Progenitor cell of endocrine pancreas (in vitro differentiated cells): ENCODE measurements at regions not wholly inside any gene's neighbourhood (a gene's known extent, or its start where the extent isn't known, plus 50 kb on each side); places are given as distances from the start of the nearest gene placed in this dataset.

Experiments used
- DNase-seq: peaks from one replicate; pipeline ENCODE4 v3.0.0; 2021; ENCODE audit warnings: low spot score; ENCODE audit not compliant: unreplicated experiment
- H3K27ac Mint-ChIP-seq: 2 replicates; pipeline ENCODE4 v1.8.0; 2021; ENCODE audit warnings: mild to moderate bottlenecking, moderate library complexity, mixed read lengths
- H3K27me3 Mint-ChIP-seq: 2 replicates; pipeline ENCODE4 v1.8.0; 2021; ENCODE audit warnings: mixed read lengths
- H3K36me3 Mint-ChIP-seq: 2 replicates; pipeline ENCODE4 v1.8.0; 2022; ENCODE audit warnings: mixed read lengths; ENCODE audit not compliant: insufficient read depth
- H3K4me1 Mint-ChIP-seq: 2 replicates; pipeline ENCODE4 v1.8.0; 2021; ENCODE audit warnings: low read depth, mixed read lengths
- H3K4me3 Mint-ChIP-seq: 2 replicates; pipeline ENCODE4 v1.8.0; 2021; ENCODE audit warnings: low read depth, mild to moderate bottlenecking, moderate library complexity, mixed read lengths
- H3K9me3 Mint-ChIP-seq: 2 replicates; pipeline ENCODE4 v1.8.0; 2021; ENCODE audit warnings: low read depth, mixed read lengths
- TF ChIP-seq, protein P1 (sequence below): fragments of 200-600 bp; sonication (generic); IDR thresholded peaks from one replicate; pipeline ENCODE4 v1.5.0; 2021; ENCODE audit warnings: antibody characterized with exemption, mild to moderate bottlenecking; ENCODE audit not compliant: unreplicated experiment

DNA sequence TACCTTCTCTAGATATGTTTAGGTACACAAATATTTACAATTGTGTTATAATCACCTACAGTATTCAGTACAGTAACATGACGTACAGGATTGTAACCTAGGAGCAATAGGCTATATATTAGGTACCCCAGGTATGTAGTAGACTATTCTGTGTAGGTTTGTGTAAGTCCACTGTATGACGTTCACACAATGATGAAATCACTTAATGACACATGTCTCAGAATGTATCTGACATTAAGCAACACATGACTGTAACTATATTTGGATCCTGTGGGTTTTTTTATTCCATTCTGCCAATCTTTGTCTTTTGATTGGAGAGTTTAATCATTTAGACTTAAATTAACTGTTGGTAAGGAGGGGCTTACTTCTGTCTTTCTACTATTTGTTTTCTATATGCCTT, 52.1 kb downstream of the STYXL2 start:
- no peaks in the 10 kb centered on the region for H3K4me1 Mint-ChIP-seq
- H3K27ac Mint-ChIP-seq = no peak overlapping the region
- H3K27me3 Mint-ChIP-seq = no peaks in the 10 kb centered on the region
- TF ChIP-seq, protein P1, sequence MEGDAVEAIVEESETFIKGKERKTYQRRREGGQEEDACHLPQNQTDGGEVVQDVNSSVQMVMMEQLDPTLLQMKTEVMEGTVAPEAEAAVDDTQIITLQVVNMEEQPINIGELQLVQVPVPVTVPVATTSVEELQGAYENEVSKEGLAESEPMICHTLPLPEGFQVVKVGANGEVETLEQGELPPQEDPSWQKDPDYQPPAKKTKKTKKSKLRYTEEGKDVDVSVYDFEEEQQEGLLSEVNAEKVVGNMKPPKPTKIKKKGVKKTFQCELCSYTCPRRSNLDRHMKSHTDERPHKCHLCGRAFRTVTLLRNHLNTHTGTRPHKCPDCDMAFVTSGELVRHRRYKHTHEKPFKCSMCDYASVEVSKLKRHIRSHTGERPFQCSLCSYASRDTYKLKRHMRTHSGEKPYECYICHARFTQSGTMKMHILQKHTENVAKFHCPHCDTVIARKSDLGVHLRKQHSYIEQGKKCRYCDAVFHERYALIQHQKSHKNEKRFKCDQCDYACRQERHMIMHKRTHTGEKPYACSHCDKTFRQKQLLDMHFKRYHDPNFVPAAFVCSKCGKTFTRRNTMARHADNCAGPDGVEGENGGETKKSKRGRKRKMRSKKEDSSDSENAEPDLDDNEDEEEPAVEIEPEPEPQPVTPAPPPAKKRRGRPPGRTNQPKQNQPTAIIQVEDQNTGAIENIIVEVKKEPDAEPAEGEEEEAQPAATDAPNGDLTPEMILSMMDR = no peak
- peaks cover 3% of the 10 kb centered on the region for H3K36me3 Mint-ChIP-seq
- no peak for DNase-seq
- peaks cover 17% of the 10 kb centered on the region for H3K9me3 Mint-ChIP-seq
- H3K4me3 Mint-ChIP-seq = no peak overlapping the region

DNA sequence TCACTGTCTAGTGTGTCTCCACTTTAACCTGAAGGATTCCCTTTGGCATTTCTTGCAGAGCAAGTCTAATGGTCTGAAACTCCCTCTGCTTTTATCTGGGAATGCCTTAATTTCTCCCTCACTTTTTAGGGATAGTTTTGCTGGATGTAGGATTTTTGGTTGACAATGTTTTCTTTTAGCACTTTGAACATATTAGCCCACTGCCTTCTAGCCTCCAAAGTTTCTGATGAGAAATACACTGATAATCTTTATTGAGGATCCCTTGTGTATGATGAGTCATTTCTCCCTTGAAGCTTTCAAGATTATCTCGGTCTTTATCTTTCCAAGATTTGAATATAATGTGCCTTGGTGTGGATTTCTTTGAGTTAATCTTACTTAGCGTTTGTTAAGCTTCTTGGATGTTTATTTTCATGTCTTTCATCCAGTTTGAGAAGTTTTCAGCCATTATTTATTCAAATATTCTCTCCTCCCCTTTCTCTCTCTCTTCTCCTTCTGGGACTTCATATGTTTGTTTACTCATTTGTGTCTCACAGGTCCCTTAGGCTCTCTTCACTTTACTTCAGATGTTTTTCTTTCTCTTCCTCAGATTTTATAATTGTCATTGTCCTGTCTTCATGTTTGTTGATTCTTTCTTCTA, 53.1 kb downstream of the STYXL2 start:
- TF ChIP-seq, protein P1 = no peak
- no peaks in the 10 kb centered on the region for H3K4me1 Mint-ChIP-seq
- no peak overlapping the region for H3K4me3 Mint-ChIP-seq
- H3K9me3 Mint-ChIP-seq = peaks cover 17% of the 10 kb centered on the region
- no peak for DNase-seq
- H3K27me3 Mint-ChIP-seq = no peaks in the 10 kb centered on the region
- H3K36me3 Mint-ChIP-seq = peaks cover 3% of the 10 kb centered on the region
- H3K27ac Mint-ChIP-seq = no peak overlapping the region

DNA sequence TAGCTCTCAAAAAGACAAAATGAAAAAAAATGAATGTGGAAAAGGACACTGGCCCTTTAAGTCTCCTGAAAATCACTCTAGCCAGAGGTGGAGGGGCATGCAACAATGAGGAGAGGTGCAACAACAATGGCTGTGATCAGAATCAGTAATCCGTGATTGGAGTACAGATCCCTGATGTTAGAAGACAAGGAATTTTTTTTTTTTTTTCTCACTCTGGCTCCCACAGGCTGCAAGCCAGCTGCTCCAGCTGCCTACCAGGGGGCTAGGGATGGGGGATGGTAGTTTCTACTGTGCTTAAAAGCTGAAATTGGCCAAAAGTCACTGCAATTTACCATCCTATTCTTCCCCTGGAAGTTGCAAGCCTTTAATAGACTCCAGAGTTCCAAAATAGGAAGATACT, 54.5 kb downstream of the STYXL2 start:
- Mint-ChIP-seq H3K36me3 (peaks cover 2% of the 10 kb centered on the region), H3K27ac (no peak overlapping the region), H3K4me3 (no peak overlapping the region), H3K9me3 (peaks cover 13% of the 10 kb centered on the region), H3K27me3 (no peaks in the 10 kb centered on the region), H3K4me1 (no peaks in the 10 kb centered on the region)
- TF ChIP-seq, protein P1 = no peak
- no peak for DNase-seq

DNA sequence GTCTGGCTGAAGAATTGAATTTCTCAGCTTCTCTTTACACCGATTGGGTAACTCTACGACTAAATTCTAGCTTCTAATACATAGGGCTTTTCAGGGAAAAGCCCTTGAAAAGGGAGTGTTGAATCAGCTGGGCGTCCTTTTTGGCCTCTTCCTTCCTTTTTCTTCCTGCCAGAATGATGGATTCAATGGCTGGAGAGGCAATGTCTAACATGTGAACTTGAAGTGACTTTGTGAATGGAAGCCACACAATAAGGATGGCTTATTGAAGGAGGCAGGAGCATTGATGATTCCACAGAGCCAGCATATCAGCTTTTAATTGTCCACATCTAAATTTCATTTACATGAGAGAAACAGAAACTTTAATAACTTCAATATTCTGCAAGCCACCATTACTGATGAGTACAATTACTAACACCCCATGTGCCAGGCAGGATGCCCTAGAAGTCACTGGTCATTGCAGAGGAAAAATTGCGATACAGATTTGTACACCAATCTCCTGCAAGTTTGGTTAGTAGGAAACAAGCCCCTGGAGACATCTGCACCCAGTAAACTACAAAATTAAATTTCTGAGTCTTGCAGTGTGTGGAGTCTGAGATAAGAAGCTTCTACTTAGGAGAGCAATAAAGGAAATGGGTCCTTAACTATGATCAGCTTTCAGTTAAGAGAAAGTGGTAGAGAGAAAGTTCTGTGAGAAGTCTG, 56.1 kb downstream of the STYXL2 start:
- no peak for DNase-seq
- Mint-ChIP-seq H3K36me3 (peaks cover 2% of the 10 kb centered on the region), H3K27ac (no peak overlapping the region), H3K4me3 (no peak overlapping the region), H3K4me1 (no peaks in the 10 kb centered on the region), H3K9me3 (peaks cover 9% of the 10 kb centered on the region), H3K27me3 (no peaks in the 10 kb centered on the region)
- TF ChIP-seq, protein P1 = no peak

DNA sequence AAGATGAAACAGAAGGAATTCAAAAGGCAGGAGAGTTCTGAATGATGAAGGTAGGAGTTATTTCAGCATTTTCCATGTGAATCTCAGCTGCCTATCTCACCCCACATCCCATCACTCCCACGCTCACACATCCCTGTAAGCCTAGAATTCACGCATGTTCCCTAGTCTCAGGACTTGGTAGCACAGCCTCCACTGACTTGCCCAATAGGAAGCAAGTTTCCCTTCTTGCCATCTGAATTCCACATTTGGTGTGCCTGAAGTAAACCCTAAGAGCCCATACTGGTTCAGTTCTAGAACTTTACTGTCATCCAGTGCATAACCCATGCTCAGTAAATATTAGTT, 56.6 kb downstream of the STYXL2 start:
- DNase-seq = no peak
- Mint-ChIP-seq H3K9me3 (peaks cover 6% of the 10 kb centered on the region), H3K36me3 (peaks cover 2% of the 10 kb centered on the region), H3K4me1 (no peaks in the 10 kb centered on the region), H3K4me3 (no peak overlapping the region), H3K27me3 (no peaks in the 10 kb centered on the region), H3K27ac (no peak overlapping the region)
- TF ChIP-seq, protein P1 = no peak
